Omental fat pad (tissue), 3 donors: ENCODE measurements at regions not wholly inside any gene's neighbourhood (a gene's known extent, or its start where the extent isn't known, plus 50 kb on each side); places are given as distances from the start of the nearest gene placed in this dataset.
A peak's percentile ranks its signal among the peaks of the same experiment; 100 is the strongest.

Source experiments
- ATAC-seq: fragments of 150-250 bp; one replicate; pipeline ENCODE4 v1.9.1; 2016; ENCODE audit warnings: mild to moderate bottlenecking, moderate library complexity; ENCODE audit not compliant: low FRiP score
- DNase-seq: peaks from one replicate; pipeline ENCODE4 v3.0.0-alpha.2; 2019; ENCODE audit warnings: low spot score
- TF ChIP-seq, protein P1 (sequence below), 3 donors: fragments of 450-650 bp; IDR thresholded peaks; one replicate each; pipeline ENCODE4 v1.5.1; 2016 to 2017; ENCODE audit warnings: antibody characterized with exemption in 3 of 3, mild to moderate bottlenecking in 3 of 3, moderate library complexity in 2 of 3

DNA sequence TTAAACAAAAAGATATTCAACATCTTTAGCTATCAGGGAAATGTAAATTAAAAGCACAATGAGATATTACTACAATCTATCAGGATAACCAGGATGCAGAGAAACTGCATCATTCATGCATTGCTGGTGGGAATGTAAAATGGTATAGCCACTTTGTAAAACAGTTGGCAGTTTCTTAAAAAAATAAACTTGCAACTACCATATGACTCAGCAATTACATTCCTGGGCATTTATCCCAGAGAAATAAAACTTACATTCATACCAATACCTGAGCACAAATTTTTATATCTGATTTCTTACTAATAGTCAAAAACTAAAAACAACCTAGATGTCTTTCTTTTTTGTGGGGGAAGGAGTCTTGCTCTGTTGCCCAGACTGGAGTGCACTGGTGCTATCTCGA, 190.3 kb upstream of the TAB2 start:
- no peak for DNase-seq
- TF ChIP-seq, protein P1, sequence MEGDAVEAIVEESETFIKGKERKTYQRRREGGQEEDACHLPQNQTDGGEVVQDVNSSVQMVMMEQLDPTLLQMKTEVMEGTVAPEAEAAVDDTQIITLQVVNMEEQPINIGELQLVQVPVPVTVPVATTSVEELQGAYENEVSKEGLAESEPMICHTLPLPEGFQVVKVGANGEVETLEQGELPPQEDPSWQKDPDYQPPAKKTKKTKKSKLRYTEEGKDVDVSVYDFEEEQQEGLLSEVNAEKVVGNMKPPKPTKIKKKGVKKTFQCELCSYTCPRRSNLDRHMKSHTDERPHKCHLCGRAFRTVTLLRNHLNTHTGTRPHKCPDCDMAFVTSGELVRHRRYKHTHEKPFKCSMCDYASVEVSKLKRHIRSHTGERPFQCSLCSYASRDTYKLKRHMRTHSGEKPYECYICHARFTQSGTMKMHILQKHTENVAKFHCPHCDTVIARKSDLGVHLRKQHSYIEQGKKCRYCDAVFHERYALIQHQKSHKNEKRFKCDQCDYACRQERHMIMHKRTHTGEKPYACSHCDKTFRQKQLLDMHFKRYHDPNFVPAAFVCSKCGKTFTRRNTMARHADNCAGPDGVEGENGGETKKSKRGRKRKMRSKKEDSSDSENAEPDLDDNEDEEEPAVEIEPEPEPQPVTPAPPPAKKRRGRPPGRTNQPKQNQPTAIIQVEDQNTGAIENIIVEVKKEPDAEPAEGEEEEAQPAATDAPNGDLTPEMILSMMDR (IDR thresholded peaks at IDR 0.05), result no peak
- no peak for ATAC-seq

DNA sequence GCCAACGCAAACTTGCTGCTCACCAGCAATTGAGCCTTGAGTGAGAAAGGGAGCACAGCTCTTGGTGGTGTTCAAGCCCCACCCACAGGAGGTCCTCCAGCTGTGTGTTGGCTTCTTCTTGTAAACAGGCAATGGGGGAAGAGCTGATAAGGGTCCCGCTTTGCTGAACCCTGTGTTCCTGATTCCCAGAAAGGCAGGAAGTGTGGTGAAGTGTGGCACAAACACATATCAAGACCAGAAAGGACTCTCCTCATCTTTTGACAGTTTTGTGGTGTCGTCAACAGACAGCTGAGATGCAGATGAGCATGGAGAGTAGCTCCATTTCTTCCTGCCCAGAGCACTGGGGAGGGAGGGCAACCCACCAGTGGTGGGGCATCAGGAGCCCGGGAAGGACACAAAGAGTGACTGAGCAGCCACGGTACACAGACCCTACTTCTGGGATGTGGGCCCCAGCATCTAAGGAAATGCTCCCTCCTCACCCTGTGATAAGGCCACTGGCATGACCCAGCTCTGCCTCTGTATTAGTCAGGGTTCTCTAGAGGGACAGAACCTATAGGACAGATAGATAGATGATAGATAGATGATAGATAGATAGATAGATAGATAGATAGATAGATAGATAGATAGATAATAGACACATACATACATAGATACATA, 188.9 kb upstream of the TAB2 start:
- TF ChIP-seq, protein P1 (IDR thresholded peaks at IDR 0.05), result no peak
- no peak for DNase-seq
- ATAC-seq, result no peak

DNA sequence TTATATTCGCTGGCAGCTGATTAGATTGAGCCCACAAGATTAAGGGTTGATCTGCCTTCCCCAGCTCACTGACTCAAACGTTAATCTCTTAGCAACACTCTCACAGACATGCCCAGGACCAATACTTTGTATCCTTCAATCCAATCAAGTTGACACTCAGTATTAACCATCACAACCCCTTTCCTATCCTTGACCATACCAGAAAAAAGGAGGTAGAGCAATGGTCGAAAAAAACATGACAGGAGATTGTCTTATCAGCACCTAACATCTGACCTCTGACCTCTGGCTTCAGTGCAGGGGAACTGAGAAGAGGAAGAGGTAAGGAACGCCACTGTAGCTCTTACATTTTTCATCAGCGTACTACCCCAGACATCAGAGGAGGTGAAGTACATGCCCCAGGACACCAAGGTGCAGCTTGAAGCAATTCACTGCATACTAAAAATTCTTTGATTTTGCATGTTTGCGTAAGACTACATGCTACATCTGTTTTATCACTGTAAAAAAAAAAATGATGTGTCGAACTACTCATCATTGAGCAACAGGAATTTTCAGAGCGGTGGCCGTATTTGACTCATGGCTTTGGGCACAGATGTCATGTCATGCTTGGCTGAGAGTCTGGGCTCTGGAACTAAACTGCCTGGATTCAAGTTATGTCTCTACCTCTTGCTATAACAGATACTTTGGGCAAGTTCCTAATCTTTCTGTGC, 188.0 kb upstream of the TAB2 start:
- TF ChIP-seq, protein P1 (IDR thresholded peaks at IDR 0.05), result no peak
- no peak for DNase-seq
- ATAC-seq, result peak; percentile 58

DNA sequence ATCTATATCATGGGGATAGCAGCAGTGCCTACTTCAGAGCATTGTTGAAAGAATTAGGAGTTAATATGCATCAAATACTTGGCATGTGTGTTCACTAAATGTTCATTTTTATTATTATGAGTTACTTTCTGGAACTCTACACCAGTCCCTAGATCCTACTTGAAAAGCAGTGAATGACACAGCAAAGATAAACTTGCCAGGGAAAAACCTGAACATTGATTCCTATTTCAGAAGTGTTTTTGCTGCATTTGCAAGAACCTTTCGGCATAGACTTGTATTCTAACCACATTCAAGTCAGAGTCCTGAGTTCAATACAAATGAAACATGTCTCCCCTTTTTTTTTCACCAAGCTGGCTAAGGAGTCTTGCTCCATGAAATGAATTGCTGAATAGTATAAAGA, 187.4 kb upstream of the TAB2 start:
- DNase-seq (no peak), ATAC-seq (no peak)
- TF ChIP-seq, protein P1 (IDR thresholded peaks at IDR 0.05), result no peak

- TF ChIP-seq, protein P1 (IDR thresholded peaks at IDR 0.05), result no peak
- ATAC-seq (no peak), DNase-seq (no peak)
Observed at GRCh38 chr6:149130508-149130907, 187.0 kb upstream of the TAB2 start.

GRCh38 chr6:149131891-149132290, 185.6 kb upstream of the TAB2 start:
- DNase-seq (no peak), ATAC-seq (peak; percentile 42)
- TF ChIP-seq, protein P1 (IDR thresholded peaks at IDR 0.05), result no peak

DNA sequence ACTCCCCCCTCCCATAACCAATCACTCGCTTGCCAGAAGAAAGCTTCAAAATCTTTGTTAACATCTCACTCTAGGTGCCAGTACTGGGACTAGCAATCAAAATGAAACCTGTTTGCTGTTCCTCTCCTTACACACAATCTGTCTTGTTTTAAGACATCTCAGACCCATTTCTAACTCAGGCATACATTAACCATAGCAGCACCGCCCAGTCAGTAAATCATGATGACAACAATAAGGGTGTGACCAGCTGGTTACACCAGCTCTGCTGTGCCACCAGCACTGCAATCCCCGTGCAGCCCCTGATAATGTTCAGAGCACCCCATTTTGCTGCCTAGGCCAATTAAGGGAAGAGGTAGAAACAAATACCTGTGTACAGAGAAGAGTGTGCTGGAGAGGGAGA, 185.2 kb upstream of the TAB2 start:
- ATAC-seq, result no peak
- no peak for DNase-seq
- TF ChIP-seq, protein P1 (IDR thresholded peaks at IDR 0.05), result no peak
